ENCODE measurements at regions not wholly inside any gene's neighbourhood (a gene's known extent, or its start where the extent isn't known, plus 50 kb on each side); places are given as distances from the start of the nearest gene placed in this dataset. TPM values are rescaled to one million over a fixed set of nuclear protein-coding genes. Genes with fewer than 3 reads are reported as not detected.
"Not testable (repeated sequence)": the region's sequence is repeated elsewhere in the genome, so short reads cannot be mapped to it uniquely, and the experiment has no call there.

DNA sequence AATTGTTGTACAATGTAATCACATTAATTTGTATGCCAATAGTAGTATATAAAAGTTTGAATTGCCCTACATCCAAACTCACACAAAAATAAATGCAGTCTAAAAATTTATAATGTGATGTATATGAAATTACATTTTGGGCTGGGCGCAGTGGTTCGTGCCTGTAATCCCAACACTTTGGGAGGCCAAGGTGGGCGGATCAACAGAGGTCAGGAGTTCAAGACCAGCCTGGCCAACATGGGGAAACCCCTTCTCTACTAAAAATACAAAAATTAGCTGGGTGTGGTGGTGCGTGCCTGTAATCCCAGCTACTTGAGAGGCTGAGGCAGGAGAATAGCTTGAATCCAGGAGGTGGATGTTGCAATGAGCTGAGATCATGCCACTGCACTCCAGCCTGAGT, 503.6 kb upstream of the TPTE start:
- H3K9ac ChIP-seq (ENCODE audit: insufficient read depth in 1 of 2, low read length in 2 of 2); ATAC-seq (ENCODE audit: insufficient read depth, low FRiP score); H3K27ac ChIP-seq (ENCODE audit: low read depth in 1 of 2, low read length in 1 of 2); H3K36me3 ChIP-seq (ENCODE audit: control insufficient read depth in 4 of 4, insufficient read depth in 4 of 4, low read length in 4 of 4); H3K4me1 ChIP-seq (ENCODE audit: control insufficient read depth in 5 of 5, insufficient read depth in 5 of 5, low read length in 5 of 5); DNase-seq; H3K9me3 ChIP-seq (ENCODE audit: control insufficient read depth in 4 of 4, insufficient read depth in 3 of 4, low read length in 3 of 4); H3K4me3 ChIP-seq; H3K27me3 ChIP-seq (ENCODE audit: control insufficient read depth in 3 of 3, insufficient read depth in 3 of 3, low read length in 2 of 3): not testable (repeated sequence)
- 56 to 61% methylated on average over 4 of the region's 4 CpGs for WGBS, 2 donors

DNA sequence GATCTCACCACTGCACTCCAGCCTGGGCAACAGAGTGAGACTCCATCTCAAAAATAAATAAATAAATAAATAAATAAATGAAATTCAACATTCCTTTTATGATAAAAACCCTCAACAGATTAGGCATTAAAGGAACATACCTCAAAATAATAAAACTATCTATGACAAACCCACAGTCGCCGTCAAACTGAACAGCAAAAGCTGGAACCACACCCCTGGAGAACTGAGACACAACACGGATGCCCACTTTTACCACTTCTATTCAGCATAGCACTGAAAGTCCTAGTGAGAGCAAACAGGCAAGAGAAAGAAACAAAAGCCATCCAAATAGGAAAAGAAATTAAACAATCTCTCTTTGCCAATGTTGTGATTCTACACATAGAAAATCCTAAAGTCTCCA, 499.9 kb upstream of the TPTE start:
- not testable (repeated sequence) for H3K27ac ChIP-seq (ENCODE audit: low read depth in 1 of 2, low read length in 1 of 2); H3K36me3 ChIP-seq (ENCODE audit: control insufficient read depth in 4 of 4, insufficient read depth in 4 of 4, low read length in 4 of 4); H3K27me3 ChIP-seq (ENCODE audit: control insufficient read depth in 3 of 3, insufficient read depth in 3 of 3, low read length in 2 of 3); DNase-seq; H3K4me3 ChIP-seq; H3K9me3 ChIP-seq (ENCODE audit: control insufficient read depth in 4 of 4, insufficient read depth in 3 of 4, low read length in 3 of 4); H3K9ac ChIP-seq (ENCODE audit: insufficient read depth in 1 of 2, low read length in 2 of 2); ATAC-seq (ENCODE audit: insufficient read depth, low FRiP score); H3K4me1 ChIP-seq (ENCODE audit: control insufficient read depth in 5 of 5, insufficient read depth in 5 of 5, low read length in 5 of 5)
- 69 to 73% methylated on average over 3 of the region's 3 CpGs for WGBS, 2 donors

DNA sequence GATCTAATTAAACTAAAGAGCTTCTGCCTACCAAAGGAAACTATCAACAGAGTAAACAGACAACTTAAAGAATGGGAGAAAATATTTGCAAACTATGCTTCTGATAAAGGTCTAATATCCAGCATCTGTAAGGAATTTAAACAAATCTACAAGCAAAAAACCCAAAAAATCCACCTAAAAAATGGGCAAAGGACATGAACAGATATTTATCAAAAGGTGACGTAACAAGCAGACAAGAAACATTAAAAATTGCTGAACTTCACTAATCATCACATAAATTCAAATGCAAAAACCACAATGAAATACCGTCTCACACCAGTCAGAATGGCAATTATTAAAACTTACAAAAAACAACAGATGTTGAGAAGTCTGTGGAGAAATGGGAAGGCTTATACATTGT, 498.6 kb upstream of the TPTE start:
- DNase-seq; H3K36me3 ChIP-seq (ENCODE audit: control insufficient read depth in 4 of 4, insufficient read depth in 4 of 4, low read length in 4 of 4); H3K27ac ChIP-seq (ENCODE audit: low read depth in 1 of 2, low read length in 1 of 2); H3K9me3 ChIP-seq (ENCODE audit: control insufficient read depth in 4 of 4, insufficient read depth in 3 of 4, low read length in 3 of 4); H3K9ac ChIP-seq (ENCODE audit: insufficient read depth in 1 of 2, low read length in 2 of 2); ATAC-seq (ENCODE audit: insufficient read depth, low FRiP score); H3K4me1 ChIP-seq (ENCODE audit: control insufficient read depth in 5 of 5, insufficient read depth in 5 of 5, low read length in 5 of 5); H3K27me3 ChIP-seq (ENCODE audit: control insufficient read depth in 3 of 3, insufficient read depth in 3 of 3, low read length in 2 of 3); H3K4me3 ChIP-seq: not testable (repeated sequence)
- 63 to 67% methylated on average over 2 of the region's 2 CpGs for WGBS, 2 donors

Small RNA genes lying in the stretch of these regions (small RNA-seq; reads per million reads assigned to genes)
- gene AC018692.3 (ENCODE audit: low replicate concordance) (not detected), gene RF00003 (ENCODE audit: low replicate concordance) (1.0 reads per million, percentile 82 among the genes with 10 or more reads in this experiment), gene RF00156 (ENCODE audit: low replicate concordance) (not detected), gene RN7SL52P (ENCODE audit: low replicate concordance) (not detected)
